ENCODE measurements at regions not wholly inside any gene's neighbourhood (a gene's known extent, or its start where the extent isn't known, plus 50 kb on each side); places are given as distances from the start of the nearest gene placed in this dataset.

GRCh38 chr2:62441421-62441820 lies 64.6 kb downstream of the TMEM17 start:
- ChIA-PET POLR2A (no interaction called here), CTCF (no interaction called here)
- Histone ChIP-seq H3K27me3 (ENCODE audit: control insufficient read depth, insufficient read depth, low read length) (peaks cover 4% of the 10 kb centered on the region), H3K36me3 (ENCODE audit: control insufficient read depth, insufficient read depth, low read length) (no peaks in the 10 kb centered on the region), H3K4me3 (ENCODE audit: low read depth, low read length) (no peak overlapping the region)
- TF ChIP-seq, protein P1, sequence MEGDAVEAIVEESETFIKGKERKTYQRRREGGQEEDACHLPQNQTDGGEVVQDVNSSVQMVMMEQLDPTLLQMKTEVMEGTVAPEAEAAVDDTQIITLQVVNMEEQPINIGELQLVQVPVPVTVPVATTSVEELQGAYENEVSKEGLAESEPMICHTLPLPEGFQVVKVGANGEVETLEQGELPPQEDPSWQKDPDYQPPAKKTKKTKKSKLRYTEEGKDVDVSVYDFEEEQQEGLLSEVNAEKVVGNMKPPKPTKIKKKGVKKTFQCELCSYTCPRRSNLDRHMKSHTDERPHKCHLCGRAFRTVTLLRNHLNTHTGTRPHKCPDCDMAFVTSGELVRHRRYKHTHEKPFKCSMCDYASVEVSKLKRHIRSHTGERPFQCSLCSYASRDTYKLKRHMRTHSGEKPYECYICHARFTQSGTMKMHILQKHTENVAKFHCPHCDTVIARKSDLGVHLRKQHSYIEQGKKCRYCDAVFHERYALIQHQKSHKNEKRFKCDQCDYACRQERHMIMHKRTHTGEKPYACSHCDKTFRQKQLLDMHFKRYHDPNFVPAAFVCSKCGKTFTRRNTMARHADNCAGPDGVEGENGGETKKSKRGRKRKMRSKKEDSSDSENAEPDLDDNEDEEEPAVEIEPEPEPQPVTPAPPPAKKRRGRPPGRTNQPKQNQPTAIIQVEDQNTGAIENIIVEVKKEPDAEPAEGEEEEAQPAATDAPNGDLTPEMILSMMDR (IDR thresholded peaks at IDR 0.05; ENCODE audit: insufficient read depth, low read depth, low read length) = no peak
- no peak for DNase-seq (ENCODE audit: low read depth)

GRCh38 chr2:62440281-62440946 lies 65.6 kb downstream of the TMEM17 start:
- H3K27me3 ChIP-seq (ENCODE audit: control insufficient read depth, insufficient read depth, low read length) = peaks cover 4% of the 10 kb centered on the region
- no peak overlapping the region for H3K4me3 ChIP-seq (ENCODE audit: low read depth, low read length)
- TF ChIP-seq, protein P1 (IDR thresholded peaks at IDR 0.05; ENCODE audit: insufficient read depth, low read depth, low read length) = no peak
- POLR2A ChIA-PET = no interaction called here
- H3K36me3 ChIP-seq (ENCODE audit: control insufficient read depth, insufficient read depth, low read length) = no peaks in the 10 kb centered on the region
- CTCF ChIA-PET = interaction anchor here (1.5 kb wide), 1 partner anchor 29 kb away, joined by 3 read pairs; no protein-coding TSS in a partner anchor
- DNase-seq (ENCODE audit: low read depth) = no peak

GRCh38 chr2:62439425-62439824 lies 66.6 kb downstream of the TMEM17 start:
- no peak for DNase-seq (ENCODE audit: low read depth)
- ChIA-PET POLR2A (no interaction called here), CTCF (interaction anchor here (1.5 kb wide), 1 partner anchor 28 kb away, joined by 3 read pairs; no protein-coding TSS in a partner anchor)
- TF ChIP-seq, protein P1 (IDR thresholded peaks at IDR 0.05; ENCODE audit: insufficient read depth, low read depth, low read length) = no peak
- Histone ChIP-seq H3K27me3 (ENCODE audit: control insufficient read depth, insufficient read depth, low read length) (peaks cover 4% of the 10 kb centered on the region), H3K4me3 (ENCODE audit: low read depth, low read length) (no peak overlapping the region), H3K36me3 (ENCODE audit: control insufficient read depth, insufficient read depth, low read length) (no peaks in the 10 kb centered on the region)

DNA sequence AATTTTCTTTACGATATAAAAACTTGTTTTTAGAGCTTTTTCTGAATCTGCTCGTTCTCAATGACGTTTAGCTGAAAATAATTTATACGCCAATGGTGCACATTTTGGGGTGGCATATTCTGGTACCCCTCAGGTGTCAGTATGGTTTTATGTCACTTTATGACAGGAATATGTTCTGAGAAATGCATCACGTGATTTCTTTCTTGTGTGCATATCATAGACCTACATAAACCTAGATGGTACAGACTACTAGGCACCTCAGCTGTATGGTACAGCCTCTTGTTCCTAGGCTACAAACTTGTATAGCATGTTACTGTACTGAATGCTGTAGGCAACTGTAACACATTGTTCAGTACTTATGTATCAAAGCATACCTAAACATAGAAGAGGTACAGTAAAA lies 68.2 kb downstream of the TMEM17 start:
- TF ChIP-seq, protein P1 (IDR thresholded peaks at IDR 0.05; ENCODE audit: insufficient read depth, low read depth, low read length) = no peak
- Histone ChIP-seq H3K4me3 (ENCODE audit: low read depth, low read length) (no peak overlapping the region), H3K36me3 (ENCODE audit: control insufficient read depth, insufficient read depth, low read length) (no peaks in the 10 kb centered on the region), H3K27me3 (ENCODE audit: control insufficient read depth, insufficient read depth, low read length) (peaks cover 4% of the 10 kb centered on the region)
- DNase-seq (ENCODE audit: low read depth) = no peak
- ChIA-PET POLR2A (no interaction called here), CTCF (no interaction called here)

GRCh38 chr2:62435720-62436119 lies 70.3 kb downstream of the TMEM17 start:
- CTCF ChIA-PET = interaction anchor here (1.3 kb wide), 1 partner anchor 21 kb away, joined by 4 read pairs; no protein-coding TSS in a partner anchor
- TF ChIP-seq, protein P1 (IDR thresholded peaks at IDR 0.05; ENCODE audit: insufficient read depth, low read depth, low read length) = no peak
- peaks cover 6% of the 10 kb centered on the region for H3K27me3 ChIP-seq (ENCODE audit: control insufficient read depth, insufficient read depth, low read length)
- no peaks in the 10 kb centered on the region for H3K36me3 ChIP-seq (ENCODE audit: control insufficient read depth, insufficient read depth, low read length)
- POLR2A ChIA-PET = no interaction called here
- no peak for DNase-seq (ENCODE audit: low read depth)
- H3K4me3 ChIP-seq (ENCODE audit: low read depth, low read length) = no peak overlapping the region

Data from BJ (cell line).